ENCODE measurements at regions not wholly inside any gene's neighbourhood (a gene's known extent, or its start where the extent isn't known, plus 50 kb on each side); places are given as distances from the start of the nearest gene placed in this dataset.

DNA sequence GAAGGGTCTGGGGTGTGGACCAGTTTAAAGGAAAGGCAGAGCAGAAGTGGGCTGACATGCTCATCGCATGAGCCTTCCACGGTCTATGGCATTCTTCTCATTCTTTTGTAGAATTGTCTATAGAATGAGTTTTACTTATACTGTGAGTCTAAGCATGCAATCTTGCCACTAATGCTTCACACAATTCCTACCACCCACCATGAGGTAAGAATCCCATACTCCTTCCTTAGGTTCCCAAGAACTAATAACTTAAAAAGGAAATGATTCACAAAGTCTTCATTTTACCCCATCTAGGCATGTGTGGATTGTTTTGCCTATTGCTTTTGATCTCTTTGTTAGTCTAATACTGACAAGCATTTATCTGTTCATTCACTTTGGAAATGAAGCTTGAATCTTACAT is 195.2 kb downstream of the LY86 start:
- ATAC-seq (ENCODE audit: low FRiP score) (no peak), DNase-seq (ENCODE audit: low spot score) (no peak)
- TF ChIP-seq, protein P1, sequence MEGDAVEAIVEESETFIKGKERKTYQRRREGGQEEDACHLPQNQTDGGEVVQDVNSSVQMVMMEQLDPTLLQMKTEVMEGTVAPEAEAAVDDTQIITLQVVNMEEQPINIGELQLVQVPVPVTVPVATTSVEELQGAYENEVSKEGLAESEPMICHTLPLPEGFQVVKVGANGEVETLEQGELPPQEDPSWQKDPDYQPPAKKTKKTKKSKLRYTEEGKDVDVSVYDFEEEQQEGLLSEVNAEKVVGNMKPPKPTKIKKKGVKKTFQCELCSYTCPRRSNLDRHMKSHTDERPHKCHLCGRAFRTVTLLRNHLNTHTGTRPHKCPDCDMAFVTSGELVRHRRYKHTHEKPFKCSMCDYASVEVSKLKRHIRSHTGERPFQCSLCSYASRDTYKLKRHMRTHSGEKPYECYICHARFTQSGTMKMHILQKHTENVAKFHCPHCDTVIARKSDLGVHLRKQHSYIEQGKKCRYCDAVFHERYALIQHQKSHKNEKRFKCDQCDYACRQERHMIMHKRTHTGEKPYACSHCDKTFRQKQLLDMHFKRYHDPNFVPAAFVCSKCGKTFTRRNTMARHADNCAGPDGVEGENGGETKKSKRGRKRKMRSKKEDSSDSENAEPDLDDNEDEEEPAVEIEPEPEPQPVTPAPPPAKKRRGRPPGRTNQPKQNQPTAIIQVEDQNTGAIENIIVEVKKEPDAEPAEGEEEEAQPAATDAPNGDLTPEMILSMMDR (IDR thresholded peaks at IDR 0.05), result no peak

DNA sequence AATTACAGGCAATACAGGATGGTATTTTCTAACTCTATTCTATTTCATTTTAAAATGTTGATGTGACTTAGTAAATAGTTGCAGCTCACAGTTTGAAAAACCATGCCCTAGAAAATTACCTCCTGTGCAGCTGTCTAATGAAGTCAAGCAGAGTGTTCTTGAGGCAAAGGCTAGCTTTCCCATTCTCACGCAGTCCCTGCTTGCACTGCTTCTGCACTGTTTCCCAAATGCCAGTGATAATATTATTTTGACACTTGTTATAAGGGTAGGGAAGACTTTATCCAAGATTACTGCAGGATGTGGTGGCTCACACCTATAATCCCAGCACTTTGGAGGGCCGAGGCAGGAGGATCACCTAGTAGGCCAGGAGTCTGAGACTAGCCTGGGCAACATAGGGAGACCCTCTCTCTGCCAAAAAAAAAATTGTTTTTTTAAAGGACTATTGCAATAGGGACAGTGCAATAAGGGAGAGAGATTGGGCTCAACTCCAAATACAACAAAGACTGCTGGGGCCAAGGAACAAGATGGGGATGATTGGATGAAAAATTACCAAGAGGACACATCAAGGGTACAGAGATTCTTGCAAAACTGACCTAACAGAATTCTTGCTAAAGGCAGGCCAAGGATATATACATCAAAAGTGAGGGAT is 196.1 kb downstream of the LY86 start:
- TF ChIP-seq, protein P1 (IDR thresholded peaks at IDR 0.05), result no peak
- no peak for DNase-seq (ENCODE audit: low spot score)
- ATAC-seq (ENCODE audit: low FRiP score), result no peak

DNA sequence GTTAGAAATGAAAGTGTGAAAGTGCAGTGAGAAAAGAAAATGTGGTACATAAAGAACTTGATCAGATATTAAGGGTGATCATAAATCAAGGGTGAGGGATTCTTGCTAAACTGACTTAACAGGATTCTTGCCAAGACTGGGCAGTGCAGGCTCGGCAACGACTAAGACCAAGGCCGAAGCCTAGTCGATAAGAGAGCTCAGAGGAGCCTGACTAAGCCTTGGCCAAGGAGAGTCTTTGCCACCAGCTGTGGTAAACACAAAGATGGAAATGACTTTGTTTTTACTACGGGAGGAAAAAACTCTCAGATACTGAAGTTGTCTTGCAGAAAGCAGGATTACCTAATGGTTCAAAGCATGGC is 196.6 kb downstream of the LY86 start:
- peak; percentile 43 for ATAC-seq (ENCODE audit: low FRiP score)
- TF ChIP-seq, protein P1 (IDR thresholded peaks at IDR 0.05), result no peak
- DNase-seq (ENCODE audit: low spot score), result no peak

DNA sequence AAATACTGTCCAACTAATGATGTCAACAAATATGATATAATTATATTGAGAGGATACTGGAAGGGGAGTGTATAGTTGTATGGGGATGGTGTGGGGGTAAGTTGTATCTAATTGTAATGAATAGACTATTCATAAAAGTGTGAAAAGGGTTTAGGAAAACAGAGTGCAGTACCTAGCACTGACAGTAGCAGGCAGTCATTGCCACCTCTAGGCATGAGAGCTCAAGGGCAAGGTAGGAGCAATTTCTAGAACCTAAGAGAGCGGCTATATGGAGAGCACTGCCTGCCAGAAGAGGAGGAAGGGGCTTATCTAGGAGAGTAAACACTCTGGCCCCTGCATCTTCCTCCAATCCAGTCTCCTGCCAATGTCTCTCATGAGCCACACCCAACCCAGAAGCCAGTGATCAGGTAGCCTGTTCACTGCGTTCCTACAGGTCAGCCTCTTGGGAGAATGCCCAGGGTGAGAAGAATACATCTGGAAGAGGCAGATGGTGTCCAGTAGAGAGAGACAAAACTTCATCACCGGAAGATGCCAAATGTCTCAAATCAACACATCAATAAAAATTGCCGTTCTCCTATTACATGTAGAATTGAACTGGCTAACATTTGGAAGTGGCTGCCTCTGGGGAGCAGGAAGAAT is 200.0 kb downstream of the LY86 start:
- no peak for DNase-seq (ENCODE audit: low spot score)
- TF ChIP-seq, protein P1 (IDR thresholded peaks at IDR 0.05), result no peak
- no peak for ATAC-seq (ENCODE audit: low FRiP score)

DNA sequence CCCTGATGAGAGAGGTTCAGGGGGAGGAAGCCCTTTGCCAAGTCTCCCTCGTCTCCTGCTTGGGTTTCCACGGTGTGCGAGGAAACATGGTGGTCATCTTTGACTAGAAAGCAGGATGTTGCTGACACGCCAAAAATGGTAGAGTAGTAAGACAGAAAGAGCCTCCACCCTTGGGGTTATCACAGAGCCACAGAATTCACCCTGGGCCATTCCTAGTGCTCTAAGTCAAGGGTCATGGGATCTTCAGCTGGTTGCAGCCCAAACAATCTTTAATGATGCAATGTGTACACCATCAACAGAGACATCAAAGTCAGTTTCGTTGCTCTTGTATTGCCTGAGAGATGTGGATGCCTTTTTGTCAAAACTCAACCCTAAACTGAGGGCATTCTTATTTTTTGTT is 201.9 kb downstream of the LY86 start:
- ATAC-seq (ENCODE audit: low FRiP score), result no peak
- DNase-seq (ENCODE audit: low spot score), result no peak
- TF ChIP-seq, protein P1 (IDR thresholded peaks at IDR 0.05), result no peak

DNA sequence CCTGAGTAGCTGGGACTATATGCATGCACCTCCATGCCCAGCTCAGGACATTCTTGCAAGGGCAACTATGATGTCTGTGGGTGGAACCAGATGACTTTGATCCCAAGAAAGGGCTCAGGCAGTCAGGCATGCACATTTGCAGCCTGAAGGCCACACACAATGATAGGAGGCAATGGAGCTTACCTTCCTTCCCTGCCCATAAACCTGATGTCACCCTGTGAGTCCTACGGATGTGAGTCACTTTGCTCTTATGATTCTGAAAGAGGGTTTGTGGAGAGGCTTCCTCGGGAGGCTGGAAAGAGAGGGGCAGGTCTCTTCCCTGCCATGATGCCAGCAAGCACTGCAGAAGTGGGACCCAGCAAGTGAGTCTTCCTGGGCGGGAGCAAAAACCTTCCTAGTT is 202.4 kb downstream of the LY86 start:
- no peak for DNase-seq (ENCODE audit: low spot score)
- no peak for ATAC-seq (ENCODE audit: low FRiP score)
- TF ChIP-seq, protein P1 (IDR thresholded peaks at IDR 0.05), result no peak
